ENCODE measurements at regions not wholly inside any gene's neighbourhood (a gene's known extent, or its start where the extent isn't known, plus 50 kb on each side); places are given as distances from the start of the nearest gene placed in this dataset.

GRCh38 chr6:76422511-76423213, 350.2 kb upstream of the IMPG1 start:
- Mint-ChIP-seq H3K9me3 (no peaks in the 10 kb centered on the region), H3K4me3 (no peak overlapping the region), H3K36me3 (no peaks in the 10 kb centered on the region), H3K27me3 (ENCODE audit: low read depth) (no peaks in the 10 kb centered on the region), H3K4me1 (peaks cover 10% of the 10 kb centered on the region), H3K27ac (no peak overlapping the region)
- no peak for DNase-seq (ENCODE audit: low spot score in 2 of 2, unreplicated experiment in 2 of 2)
- TF ChIP-seq CTCF (IDR thresholded peaks at IDR 0.05; ENCODE audit: unreplicated experiment) = no peak

GRCh38 chr6:76420094-76420493, 347.6 kb upstream of the IMPG1 start:
- Mint-ChIP-seq H3K27me3 (ENCODE audit: low read depth) (no peaks in the 10 kb centered on the region), H3K27ac (no peak overlapping the region), H3K4me1 (peaks cover 19% of the 10 kb centered on the region), H3K36me3 (no peaks in the 10 kb centered on the region), H3K9me3 (peaks cover 7% of the 10 kb centered on the region), H3K4me3 (no peak overlapping the region)
- DNase-seq (ENCODE audit: low spot score in 2 of 2, unreplicated experiment in 2 of 2) = no peak
- TF ChIP-seq CTCF (IDR thresholded peaks at IDR 0.05; ENCODE audit: unreplicated experiment) = no peak

GRCh38 chr6:76418560-76419223, 346.2 kb upstream of the IMPG1 start:
- no peak for DNase-seq (ENCODE audit: low spot score in 2 of 2, unreplicated experiment in 2 of 2)
- no peak overlapping the region for H3K4me3 Mint-ChIP-seq

GRCh38 chr6:76416821-76417605, 344.6 kb upstream of the IMPG1 start:
- H3K9me3 Mint-ChIP-seq = peaks cover 7% of the 10 kb centered on the region
- H3K4me3 Mint-ChIP-seq = no peak overlapping the region
- no peak for DNase-seq (ENCODE audit: low spot score in 2 of 2, unreplicated experiment in 2 of 2)
- H3K36me3 Mint-ChIP-seq = no peaks in the 10 kb centered on the region
- H3K27me3 Mint-ChIP-seq (ENCODE audit: low read depth) = no peaks in the 10 kb centered on the region
- peaks cover 22% of the 10 kb centered on the region for H3K4me1 Mint-ChIP-seq
- H3K27ac Mint-ChIP-seq = peak overlapping the region; percentile 44
- no peak for TF ChIP-seq CTCF (IDR thresholded peaks at IDR 0.05; ENCODE audit: unreplicated experiment)

More at GRCh38 chr6:76418560-76419223, 346.2 kb upstream of the IMPG1 start:
- H3K9me3 Mint-ChIP-seq = peaks cover 7% of the 10 kb centered on the region
- peaks cover 19% of the 10 kb centered on the region for H3K4me1 Mint-ChIP-seq
- no peaks in the 10 kb centered on the region for H3K36me3 Mint-ChIP-seq
- no peaks in the 10 kb centered on the region for H3K27me3 Mint-ChIP-seq (ENCODE audit: low read depth)
- no peak overlapping the region for H3K27ac Mint-ChIP-seq
- no peak for TF ChIP-seq CTCF (IDR thresholded peaks at IDR 0.05; ENCODE audit: unreplicated experiment)

- H3K27me3 Mint-ChIP-seq (ENCODE audit: low read depth) = no peaks in the 10 kb centered on the region
- peaks cover 4% of the 10 kb centered on the region for H3K4me1 Mint-ChIP-seq
- TF ChIP-seq CTCF (IDR thresholded peaks at IDR 0.05; ENCODE audit: unreplicated experiment) = no peak
- H3K36me3 Mint-ChIP-seq = no peaks in the 10 kb centered on the region
- no peak overlapping the region for H3K27ac Mint-ChIP-seq
- no peak overlapping the region for H3K4me3 Mint-ChIP-seq
- DNase-seq (ENCODE audit: low spot score in 2 of 2, unreplicated experiment in 2 of 2) = no peak
- H3K9me3 Mint-ChIP-seq = peaks cover 8% of the 10 kb centered on the region
These were observed 330.6 kb upstream of the IMPG1 start for GRCh38 chr6:76403064-76403463.
